ENCODE measurements at regions not wholly inside any gene's neighbourhood (a gene's known extent, or its start where the extent isn't known, plus 50 kb on each side); places are given as distances from the start of the nearest gene placed in this dataset.

DNA sequence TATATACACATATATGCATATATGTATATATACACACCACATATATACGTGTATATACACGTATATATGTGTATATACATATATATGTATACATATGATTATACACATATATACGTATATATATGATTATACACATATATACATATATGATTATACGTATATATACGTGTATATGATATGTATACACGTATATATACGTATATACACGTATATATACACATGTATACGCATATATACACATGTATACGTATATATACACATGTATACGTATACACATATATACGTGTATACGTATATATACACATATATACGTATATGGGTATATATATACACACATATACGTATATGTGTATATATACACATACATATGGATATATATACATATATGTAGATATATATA lies 62.1 kb upstream of the HMGXB4 start:
- DNase-seq (ENCODE audit: low read depth): no peak
- H3K4me3 ChIP-seq (ENCODE audit: low read depth, low read length): no peak overlapping the region
- TF ChIP-seq, protein P1, sequence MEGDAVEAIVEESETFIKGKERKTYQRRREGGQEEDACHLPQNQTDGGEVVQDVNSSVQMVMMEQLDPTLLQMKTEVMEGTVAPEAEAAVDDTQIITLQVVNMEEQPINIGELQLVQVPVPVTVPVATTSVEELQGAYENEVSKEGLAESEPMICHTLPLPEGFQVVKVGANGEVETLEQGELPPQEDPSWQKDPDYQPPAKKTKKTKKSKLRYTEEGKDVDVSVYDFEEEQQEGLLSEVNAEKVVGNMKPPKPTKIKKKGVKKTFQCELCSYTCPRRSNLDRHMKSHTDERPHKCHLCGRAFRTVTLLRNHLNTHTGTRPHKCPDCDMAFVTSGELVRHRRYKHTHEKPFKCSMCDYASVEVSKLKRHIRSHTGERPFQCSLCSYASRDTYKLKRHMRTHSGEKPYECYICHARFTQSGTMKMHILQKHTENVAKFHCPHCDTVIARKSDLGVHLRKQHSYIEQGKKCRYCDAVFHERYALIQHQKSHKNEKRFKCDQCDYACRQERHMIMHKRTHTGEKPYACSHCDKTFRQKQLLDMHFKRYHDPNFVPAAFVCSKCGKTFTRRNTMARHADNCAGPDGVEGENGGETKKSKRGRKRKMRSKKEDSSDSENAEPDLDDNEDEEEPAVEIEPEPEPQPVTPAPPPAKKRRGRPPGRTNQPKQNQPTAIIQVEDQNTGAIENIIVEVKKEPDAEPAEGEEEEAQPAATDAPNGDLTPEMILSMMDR (IDR thresholded peaks at IDR 0.05; ENCODE audit: control insufficient read depth, extremely low read depth, insufficient read depth): no peak

DNA sequence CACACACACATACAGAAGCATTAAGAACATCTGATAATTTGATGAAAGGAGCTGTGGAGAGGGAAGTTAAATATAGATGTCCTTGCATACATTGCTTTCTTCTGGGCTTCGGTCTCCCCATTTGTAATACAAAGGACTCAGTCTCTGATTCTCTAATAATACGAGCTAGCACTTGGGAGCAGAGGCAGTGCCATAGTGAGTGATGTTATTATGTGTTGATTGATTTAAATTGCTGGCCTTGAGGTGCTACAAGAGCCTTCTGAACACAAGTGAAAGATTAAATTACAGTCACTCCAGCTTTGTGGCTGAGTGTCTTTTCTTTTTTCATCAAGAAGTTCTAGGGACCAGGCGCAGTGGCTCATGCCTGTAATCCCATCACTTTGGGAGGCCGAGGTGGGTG lies 61.5 kb upstream of the HMGXB4 start:
- H3K4me3 ChIP-seq (ENCODE audit: low read depth, low read length): no peak overlapping the region
- DNase-seq (ENCODE audit: low read depth): no peak
- TF ChIP-seq, protein P1 (IDR thresholded peaks at IDR 0.05; ENCODE audit: control insufficient read depth, extremely low read depth, insufficient read depth): no peak

DNA sequence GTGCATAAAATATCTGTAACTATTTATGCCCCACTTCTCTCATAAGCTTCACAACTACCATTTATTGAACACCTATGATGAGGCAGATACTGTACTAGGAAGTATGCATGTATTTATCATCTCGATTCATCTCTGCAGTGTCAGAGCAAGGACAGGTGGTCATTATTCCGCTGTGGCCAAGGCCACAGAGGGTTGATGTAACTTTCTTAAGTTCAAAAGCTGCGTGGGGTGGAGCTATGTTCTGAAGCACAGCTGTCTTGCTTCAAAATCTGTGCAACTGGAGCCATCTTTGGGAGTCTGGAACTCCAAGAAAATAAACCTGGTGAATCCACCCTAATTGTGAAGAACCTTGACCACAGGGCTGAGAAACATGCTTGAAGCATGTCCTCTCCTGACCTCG lies 60.2 kb upstream of the HMGXB4 start:
- no peak overlapping the region for H3K4me3 ChIP-seq (ENCODE audit: low read depth, low read length)
- TF ChIP-seq, protein P1 (IDR thresholded peaks at IDR 0.05; ENCODE audit: control insufficient read depth, extremely low read depth, insufficient read depth): no peak
- no peak for DNase-seq (ENCODE audit: low read depth)

DNA sequence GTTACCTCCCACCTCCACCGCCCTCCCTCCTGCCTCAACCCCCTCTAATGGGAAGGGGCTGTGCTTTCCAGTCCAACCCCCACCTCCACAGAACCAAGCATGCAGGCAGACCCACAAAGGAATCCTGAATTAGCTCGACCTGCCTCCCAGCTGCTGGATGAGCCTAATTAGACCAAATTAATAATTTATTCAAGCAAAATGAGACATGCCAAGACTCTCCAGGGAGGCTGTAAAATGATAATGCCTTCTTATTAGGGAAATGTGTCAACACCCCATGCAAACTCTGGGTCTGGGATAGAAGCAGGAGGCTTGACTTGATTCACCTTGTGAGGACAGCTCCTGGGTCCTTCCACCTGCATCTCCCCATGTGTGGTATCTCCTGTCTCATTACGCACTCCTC lies 59.4 kb upstream of the HMGXB4 start:
- no peak for DNase-seq (ENCODE audit: low read depth)
- TF ChIP-seq, protein P1 (IDR thresholded peaks at IDR 0.05; ENCODE audit: control insufficient read depth, extremely low read depth, insufficient read depth): no peak

DNA sequence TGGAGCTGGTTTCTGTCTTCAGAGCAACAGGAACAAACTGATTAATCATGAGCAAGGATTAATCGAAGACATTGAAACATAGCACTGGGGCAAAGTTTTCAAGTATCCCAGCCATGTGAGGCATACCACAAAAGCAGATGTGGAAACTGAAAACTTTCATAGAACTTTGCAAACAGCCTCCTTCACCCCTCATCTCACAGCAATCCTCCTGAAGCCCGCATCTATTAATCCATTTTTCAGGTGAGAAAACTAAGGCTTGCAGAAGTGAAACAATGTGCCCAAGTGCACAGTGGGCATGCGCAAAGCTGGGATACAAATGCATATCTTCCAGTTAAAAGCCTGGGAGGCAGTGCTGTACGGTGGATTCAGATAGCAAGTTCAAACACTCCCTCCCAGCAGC lies 58.6 kb upstream of the HMGXB4 start:
- TF ChIP-seq, protein P1 (IDR thresholded peaks at IDR 0.05; ENCODE audit: control insufficient read depth, extremely low read depth, insufficient read depth): no peak
- DNase-seq (ENCODE audit: low read depth): no peak
- H3K4me3 ChIP-seq (ENCODE audit: low read depth, low read length): no peak overlapping the region

More for the DNA sequence above, 59.4 kb upstream of the HMGXB4 start:
- H3K4me3 ChIP-seq (ENCODE audit: low read depth, low read length): no peak overlapping the region

DNA sequence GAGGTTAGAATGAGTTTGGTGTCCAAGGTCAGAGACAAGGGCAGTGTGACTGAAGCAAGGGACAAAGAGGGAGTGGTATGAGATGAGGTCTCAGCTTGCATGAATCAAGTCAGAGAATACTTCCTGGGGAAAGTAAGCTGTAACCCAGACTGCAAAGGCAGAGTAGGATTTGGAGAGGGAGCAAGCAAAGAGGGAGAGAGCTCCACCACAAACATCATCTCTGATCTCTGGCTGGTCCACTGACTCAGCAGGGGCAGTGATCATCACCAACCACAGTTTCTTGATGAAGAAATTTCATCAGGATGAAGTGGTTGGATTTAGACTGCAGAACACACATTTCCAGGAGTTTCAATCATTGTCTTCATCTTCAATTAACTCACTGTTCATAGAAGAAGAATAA lies 54.9 kb upstream of the HMGXB4 start:
- TF ChIP-seq, protein P1 (IDR thresholded peaks at IDR 0.05; ENCODE audit: control insufficient read depth, extremely low read depth, insufficient read depth): no peak
- no peak for DNase-seq (ENCODE audit: low read depth)

DNA sequence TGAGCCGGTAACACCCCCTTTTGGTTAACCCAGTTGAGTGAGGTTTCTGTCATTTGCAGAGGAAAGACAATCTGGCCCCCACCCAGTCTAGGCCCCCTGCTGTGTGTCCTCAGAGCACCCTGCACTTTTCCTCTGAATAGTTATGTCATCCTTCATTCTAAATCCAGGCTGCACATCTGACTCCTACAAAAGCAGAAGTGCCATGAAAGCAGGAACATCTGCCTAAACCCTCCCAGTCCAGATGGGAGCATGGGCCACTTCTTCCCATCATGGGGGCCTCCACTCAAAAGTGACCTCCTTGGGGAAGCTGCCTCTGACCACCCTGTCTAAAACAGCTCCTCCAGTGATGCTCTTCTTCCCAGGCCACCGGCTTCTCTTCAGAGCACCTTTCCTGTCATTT lies 53.7 kb upstream of the HMGXB4 start:
- DNase-seq (ENCODE audit: low read depth): no peak
- TF ChIP-seq, protein P1 (IDR thresholded peaks at IDR 0.05; ENCODE audit: control insufficient read depth, extremely low read depth, insufficient read depth): no peak
- H3K4me3 ChIP-seq (ENCODE audit: low read depth, low read length): no peak overlapping the region

More for the DNA sequence above, 54.9 kb upstream of the HMGXB4 start:
- no peak overlapping the region for H3K4me3 ChIP-seq (ENCODE audit: low read depth, low read length)
